ENCODE measurements at regions not wholly inside any gene's neighbourhood (a gene's known extent, or its start where the extent isn't known, plus 50 kb on each side); places are given as distances from the start of the nearest gene placed in this dataset.

GRCh38 chr4:184273166-184274147, 55.8 kb upstream of the ENPP6 start:
- H3K4me3 ChIP-seq (ENCODE audit: low read length), result no peak overlapping the region
- no peak for TF ChIP-seq CTCF (conservative IDR thresholded peaks at IDR 0.05; ENCODE audit: low read length)
- no peak for DNase-seq (ENCODE audit: low read depth)

GRCh38 chr4:184270808-184271413, 53.2 kb upstream of the ENPP6 start:
- TF ChIP-seq CTCF (conservative IDR thresholded peaks at IDR 0.05; ENCODE audit: low read length), result no peak
- DNase-seq (ENCODE audit: low read depth), result no peak
- H3K4me3 ChIP-seq (ENCODE audit: low read length), result no peak overlapping the region

DNA sequence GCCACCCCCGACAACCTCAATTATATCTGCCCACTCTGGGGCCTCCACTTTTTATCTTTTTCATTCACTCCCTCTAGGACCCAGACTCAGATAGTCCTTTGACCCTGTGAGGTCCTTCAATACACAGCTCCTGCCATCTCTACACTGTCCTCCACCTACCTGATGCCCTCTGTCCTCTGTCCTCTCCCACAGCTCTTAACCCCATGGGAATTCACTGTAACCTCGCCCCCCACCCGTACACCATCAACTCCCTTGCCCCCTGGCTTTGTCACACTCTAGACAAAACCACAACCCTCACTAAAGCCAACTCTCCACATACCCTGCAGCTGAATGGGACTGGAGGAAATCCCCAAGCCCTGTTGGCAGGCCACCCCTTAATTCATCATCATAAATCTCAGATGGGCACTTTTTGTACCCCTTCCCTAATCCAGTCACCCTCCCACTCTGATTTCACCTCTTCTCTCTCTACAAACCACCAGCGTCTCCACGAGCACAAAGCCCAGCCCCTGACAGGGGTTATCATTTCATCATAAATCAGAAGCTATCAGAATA, 52.3 kb upstream of the ENPP6 start:
- no peak for TF ChIP-seq CTCF (conservative IDR thresholded peaks at IDR 0.05; ENCODE audit: low read length)
- H3K4me3 ChIP-seq (ENCODE audit: low read length), result no peak overlapping the region
- DNase-seq (ENCODE audit: low read depth), result no peak

- DNase-seq (ENCODE audit: low read depth), result no peak
- H3K4me3 ChIP-seq (ENCODE audit: low read length), result peak overlapping the region; percentile 33; the same call in 1 of the 2 replicates
- no peak; the same call in 1 of the 2 replicates for TF ChIP-seq CTCF (conservative IDR thresholded peaks at IDR 0.05; ENCODE audit: low read length)
Measured at GRCh38 chr4:184268584-184269160, 51.0 kb upstream of the ENPP6 start.

GRCh38 chr4:184267673-184268583, 50.3 kb upstream of the ENPP6 start:
- TF ChIP-seq CTCF (conservative IDR thresholded peaks at IDR 0.05; ENCODE audit: low read length), result no peak
- DNase-seq (ENCODE audit: low read depth), result peak; percentile 96
- H3K4me3 ChIP-seq (ENCODE audit: low read length), result peak overlapping the region; percentile 33
